Hematopoietic multipotent progenitor cell treated with erythropoietin and hydrocortisone succinate and interleukin-3 and kit ligand, for 4 days (in vitro differentiated cells): ENCODE measurements at regions not wholly inside any gene's neighbourhood (a gene's known extent, or its start where the extent isn't known, plus 50 kb on each side); places are given as distances from the start of the nearest gene placed in this dataset.
A peak's percentile ranks its signal among the peaks of the same experiment; 100 is the strongest.
"Not testable (repeated sequence)": the region's sequence is repeated elsewhere in the genome, so short reads cannot be mapped to it uniquely, and the experiment has no call there.

Experiments
- DNase-seq: peaks from one replicate; pipeline ENCODE4 v3.0.0-alpha.2; 2015

DNA sequence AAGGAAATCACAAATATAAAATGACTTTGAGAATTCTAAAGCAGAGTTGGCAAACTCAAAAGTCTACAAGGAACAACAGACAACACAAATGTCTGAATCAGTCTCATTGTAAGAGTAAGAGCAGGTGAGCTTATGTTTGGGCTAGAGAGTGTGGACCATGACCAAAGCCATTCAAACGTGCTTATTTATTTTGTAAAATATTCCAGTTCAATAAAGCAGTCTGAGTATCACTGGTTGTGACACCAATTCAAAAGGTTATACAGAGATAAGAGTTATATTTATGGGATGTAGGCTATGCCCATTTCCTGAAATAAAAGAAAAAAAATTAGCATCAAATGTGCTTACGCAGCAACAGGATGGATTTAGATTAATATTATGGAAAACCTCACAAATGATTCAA, 251.6 kb downstream of the KLF5 start:
- DNase-seq: no peak

- DNase-seq: no peak
These were observed 248.7 kb downstream of the KLF5 start for GRCh38 chr13:73307481-73307880.

- DNase-seq: no peak
These were observed 247.9 kb downstream of the KLF5 start for GRCh38 chr13:73306688-73307087.

DNA sequence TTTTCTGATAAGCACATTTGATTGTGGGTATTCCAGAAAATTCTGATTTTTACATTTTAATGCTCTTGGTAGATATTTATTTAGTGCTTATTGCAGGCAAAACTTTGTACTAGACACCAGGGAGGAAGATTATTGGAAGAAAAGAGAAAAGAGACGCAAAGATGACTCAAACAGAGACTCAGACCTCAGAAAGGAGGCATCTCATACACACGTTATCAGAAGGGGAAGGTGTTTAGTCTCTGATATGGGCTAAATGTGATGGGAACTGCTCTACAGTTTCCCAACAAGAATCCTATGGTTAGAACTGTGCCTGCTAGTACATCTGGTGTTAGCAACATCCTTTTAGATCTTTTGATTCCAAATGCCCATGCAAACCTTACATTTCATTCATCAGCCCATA, 245.6 kb downstream of the KLF5 start:
- no peak for DNase-seq

DNA sequence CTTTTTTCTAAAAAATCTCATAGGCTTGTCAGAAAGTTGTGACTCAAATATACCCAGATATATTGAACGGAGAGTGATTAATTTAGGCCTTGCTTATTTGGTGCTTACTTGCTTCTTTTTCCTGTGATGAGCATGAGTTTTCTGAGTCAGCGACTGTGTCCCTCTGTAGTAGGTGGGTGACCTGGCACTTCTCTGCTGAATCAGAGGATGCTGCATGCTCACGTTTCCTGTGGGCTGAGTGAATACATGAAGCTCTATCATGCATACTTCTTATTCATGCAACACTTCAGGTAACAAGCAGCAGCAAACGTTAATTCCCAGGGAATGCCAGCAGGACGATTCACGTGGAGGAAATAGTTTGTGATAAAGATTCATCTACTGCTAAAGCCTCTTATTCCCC, 245.0 kb downstream of the KLF5 start:
- no peak for DNase-seq

DNA sequence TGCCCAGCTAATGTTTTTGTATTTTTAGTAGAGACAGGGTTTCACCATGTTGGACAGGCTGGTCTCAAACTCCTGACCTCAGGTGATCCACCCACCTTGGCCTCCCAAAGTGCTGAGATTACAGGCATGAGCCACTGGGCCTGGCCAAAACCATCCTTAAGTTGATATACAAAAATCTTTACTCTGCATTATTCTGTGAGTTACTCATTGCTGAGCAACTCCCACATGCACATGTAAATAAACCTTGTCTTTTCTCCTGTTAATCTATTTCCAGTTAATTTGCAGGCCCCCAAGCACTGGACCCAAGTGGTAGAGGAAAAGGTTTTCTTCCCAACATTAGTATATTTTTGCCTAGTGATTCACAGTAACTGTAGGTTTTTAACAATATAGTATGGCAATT, 242.8 kb downstream of the KLF5 start:
- not testable (repeated sequence) for DNase-seq

DNA sequence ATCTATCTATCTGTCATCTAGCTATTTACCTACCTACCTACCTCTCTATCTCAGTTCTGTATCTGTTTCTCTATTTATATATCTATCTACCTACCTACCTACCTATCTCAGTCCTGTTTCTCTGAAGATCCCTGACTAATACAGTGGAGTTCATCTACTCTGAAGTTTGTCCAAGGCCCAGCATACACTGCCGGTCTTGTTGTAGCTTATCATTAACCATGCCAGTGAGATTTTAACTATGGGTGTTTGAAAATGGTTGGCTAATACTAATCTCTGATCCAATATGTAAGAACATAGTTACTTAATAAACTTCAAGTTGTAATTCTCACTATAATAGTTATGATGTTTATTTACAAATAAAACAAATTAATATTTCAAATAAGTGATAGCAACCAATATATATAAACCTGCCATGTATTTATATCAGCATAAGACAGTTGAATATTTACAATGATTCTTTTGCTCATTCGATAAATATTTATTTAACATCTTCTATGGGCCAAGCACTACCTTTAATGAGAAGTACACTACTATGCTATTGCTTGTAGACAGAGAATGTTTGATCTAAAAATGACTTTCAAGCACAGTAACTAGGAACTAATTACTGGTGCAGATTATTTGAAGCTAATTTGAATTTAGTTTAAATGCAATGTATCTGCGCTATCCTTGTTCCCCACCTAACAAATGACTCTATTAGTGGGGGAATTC, 242.1 kb downstream of the KLF5 start:
- no peak for DNase-seq

GRCh38 chr13:73299787-73300186, 241.0 kb downstream of the KLF5 start:
- DNase-seq: no peak

- DNase-seq: no peak
These were observed 235.2 kb downstream of the KLF5 start for GRCh38 chr13:73293913-73294523.

- DNase-seq: no peak
These were observed 233.3 kb downstream of the KLF5 start for GRCh38 chr13:73292127-73292526.

DNA sequence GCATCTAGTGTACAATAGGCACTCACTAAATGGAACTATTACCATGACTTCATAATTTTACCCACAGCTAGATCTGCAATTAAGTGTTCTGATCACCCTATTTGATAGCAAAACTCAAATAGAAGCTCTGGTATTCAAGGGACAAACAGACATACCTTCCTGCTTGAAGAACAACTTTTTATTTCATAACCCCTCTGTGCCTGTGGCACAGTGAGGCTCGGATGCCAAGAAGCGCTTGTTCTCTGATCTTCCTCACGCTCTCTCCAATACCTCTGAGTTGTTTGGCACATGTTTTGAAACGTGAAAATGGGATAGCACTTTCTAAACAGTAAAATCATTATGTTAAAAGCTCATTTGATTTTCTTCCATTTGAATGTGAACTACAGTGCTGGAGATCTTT, 232.0 kb downstream of the KLF5 start:
- DNase-seq: no peak

GRCh38 chr13:73288596-73288995, 229.8 kb downstream of the KLF5 start:
- DNase-seq: peak; percentile 5

DNA sequence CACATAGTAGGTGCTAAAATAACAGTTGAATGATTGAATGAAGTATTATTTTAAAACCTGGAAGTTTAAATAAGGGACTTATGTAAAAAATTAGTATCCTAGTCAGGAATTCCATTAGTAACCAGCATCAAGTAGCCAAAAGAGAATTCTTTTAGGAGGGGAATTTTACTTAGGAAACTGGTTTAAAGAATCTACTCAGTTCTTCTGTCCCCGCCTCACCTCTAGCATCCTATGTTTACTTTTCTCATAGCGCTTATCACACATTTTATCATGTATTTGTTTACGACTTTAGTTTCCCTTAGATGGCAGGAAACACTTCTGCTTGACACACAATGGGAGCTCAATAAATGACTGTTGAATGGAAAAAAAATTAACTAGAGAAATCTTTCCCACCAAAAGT, 229.0 kb downstream of the KLF5 start:
- no peak for DNase-seq

GRCh38 chr13:73286942-73287620, 228.3 kb downstream of the KLF5 start:
- DNase-seq: no peak

DNA sequence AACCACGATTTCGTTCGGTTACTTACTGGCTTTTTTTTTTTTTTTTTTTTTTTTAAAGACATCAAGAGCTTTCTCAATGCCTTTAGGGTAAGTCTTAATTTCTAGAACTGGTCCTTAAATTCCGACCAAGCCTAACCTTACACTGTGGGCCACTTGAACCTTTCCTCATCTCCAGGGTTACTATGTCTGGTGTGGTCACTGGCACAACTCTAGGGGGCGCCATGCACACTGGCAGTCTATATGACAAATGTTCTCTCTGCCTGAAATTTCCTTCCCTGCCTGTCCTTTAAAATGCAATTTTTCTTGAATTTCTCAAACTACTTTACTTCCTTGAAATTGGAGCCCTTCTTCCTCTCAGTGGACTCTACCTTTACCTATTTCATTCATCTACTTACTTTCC, 227.4 kb downstream of the KLF5 start:
- DNase-seq: no peak

DNA sequence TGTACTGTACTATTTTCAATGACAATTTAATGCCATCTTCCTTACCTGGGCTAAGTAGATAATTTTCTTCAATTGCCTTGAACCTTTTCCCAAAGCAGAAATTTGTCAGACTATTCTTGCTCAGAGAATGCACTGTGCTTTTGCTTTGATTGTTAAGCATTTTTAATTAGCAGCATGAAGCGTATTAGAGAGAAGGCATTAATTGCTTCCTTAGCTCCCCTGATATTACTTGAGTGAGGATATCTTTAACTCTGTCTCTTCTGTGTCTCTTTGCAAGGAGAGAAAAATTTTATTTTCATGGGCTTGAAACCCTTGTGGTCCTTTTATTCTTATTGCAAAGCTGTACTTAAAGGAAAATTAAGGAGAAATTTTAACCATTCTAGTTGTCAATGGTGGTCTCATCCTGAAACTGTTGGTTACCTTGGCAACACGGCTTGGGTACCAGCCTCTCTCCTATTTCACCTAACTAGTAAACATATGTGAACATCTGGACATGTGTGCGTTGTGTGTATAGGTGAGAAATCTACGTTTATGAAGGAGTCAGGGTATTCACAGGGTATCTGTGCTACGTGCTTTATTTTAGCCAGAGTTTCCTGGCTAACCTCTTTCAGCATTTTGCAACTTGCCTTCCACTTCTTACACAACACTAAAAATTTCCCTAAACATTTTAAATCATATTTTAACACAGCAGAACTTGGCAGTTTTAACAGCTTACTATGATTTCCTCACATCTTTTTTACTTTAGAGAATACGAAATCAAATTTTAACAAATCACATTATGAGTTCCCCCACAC, 225.5 kb downstream of the KLF5 start:
- DNase-seq: no peak

GRCh38 chr13:73283636-73284035, 224.8 kb downstream of the KLF5 start:
- DNase-seq: no peak

DNA sequence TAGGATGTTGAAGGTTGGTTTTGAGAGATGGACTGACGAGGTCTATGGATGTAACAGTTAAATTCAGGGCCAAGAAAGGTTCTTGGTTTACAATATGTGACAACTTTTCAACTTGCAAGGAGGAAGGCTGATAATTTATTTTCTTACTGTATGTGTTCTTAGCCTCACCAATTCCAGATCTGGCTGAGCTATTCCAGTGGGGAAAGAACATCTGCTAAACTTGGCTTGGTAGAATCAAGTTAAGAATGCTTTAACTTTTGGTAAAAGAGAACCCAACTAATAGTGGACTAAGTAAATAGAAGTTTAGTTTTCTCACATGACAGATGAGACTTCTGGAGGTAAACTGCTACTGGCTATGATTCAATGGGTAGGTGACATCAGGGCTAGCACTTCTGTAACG, 222.9 kb downstream of the KLF5 start:
- no peak for DNase-seq

GRCh38 chr13:73278186-73278585, 219.4 kb downstream of the KLF5 start:
- no peak for DNase-seq

GRCh38 chr13:73275163-73275562, 216.4 kb downstream of the KLF5 start:
- DNase-seq: no peak

DNA sequence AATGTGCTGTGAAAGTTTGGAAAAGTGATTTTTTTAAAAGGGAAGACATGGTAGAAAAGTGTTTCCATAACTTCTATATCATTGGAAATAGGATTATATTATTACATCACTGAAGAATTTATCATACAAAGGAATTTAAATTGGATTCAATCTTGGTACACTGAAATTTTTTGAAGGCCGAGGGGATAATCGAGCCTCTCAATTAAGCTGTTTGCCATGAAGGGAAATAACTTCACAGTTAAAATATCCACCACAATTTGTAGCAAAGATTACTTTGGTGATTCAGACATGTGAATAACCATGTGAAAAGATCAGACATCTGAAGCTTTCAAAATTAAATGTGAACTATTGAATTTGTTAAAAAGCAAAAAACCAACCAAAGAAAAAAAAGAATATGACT, 215.3 kb downstream of the KLF5 start:
- DNase-seq: no peak

DNA sequence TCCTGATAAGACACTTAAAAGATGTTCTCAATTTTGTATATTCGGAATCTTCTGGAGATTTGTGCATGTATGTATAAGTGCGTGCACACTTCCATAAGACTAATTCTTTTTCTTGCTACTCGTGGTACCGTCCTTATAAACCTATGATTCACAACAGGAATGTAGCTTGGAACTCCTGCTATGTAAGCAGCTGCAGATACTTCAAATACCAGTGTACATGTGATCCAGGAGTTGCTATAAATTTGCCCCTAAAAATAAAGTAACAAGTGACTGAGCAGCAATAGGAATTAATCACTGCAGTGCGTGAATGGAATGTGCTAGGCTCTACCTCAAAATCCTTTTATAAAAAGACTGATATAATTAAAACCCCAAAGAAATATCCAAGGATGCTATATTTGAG, 214.9 kb downstream of the KLF5 start:
- DNase-seq: no peak

DNA sequence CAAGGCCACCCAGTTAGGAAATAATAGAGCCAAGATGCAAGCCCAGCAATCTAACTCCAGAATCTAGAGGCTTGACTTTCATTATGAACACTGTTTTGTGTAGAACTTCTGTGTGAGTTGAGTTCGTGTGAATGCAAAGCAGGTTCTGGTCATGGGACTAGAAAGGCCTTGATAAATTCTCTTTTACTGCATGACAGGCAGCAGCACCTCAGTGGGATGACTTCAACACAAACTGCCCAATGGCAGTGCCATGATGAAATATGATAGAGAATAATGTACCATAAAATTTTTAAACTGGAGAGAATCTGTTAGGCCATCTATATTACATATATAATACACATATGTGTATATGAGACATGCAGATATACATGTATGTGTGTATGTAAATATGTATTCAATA, 214.5 kb downstream of the KLF5 start:
- DNase-seq: no peak

DNA sequence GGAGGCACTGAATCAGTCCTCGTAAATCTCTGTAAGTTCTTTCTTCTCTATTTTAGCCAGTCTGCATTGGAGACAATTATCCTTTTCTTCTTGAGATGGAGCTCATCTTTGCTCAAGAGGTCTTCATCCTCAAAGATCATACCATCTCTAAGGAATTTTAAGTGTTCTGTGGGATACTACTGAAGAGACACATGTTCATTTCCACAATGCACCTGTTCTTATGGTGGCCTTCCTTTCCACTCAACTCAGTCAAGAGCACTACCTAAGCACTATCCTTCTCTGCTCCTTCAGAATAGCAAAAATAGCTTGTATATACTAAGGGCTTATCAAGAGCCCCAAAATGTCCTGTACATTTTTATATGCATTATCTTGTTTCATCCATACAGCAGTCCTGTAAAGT, 214.0 kb downstream of the KLF5 start:
- DNase-seq: no peak
